ENCODE measurements at regions not wholly inside any gene's neighbourhood (a gene's known extent, or its start where the extent isn't known, plus 50 kb on each side); places are given as distances from the start of the nearest gene placed in this dataset.

GRCh38 chr3:3745693-3746092 lies 53.5 kb upstream of the LRRN1 start:
- DNase-seq (ENCODE audit: low read depth in 4 of 4, low spot score in 3 of 4) = no peak

DNA sequence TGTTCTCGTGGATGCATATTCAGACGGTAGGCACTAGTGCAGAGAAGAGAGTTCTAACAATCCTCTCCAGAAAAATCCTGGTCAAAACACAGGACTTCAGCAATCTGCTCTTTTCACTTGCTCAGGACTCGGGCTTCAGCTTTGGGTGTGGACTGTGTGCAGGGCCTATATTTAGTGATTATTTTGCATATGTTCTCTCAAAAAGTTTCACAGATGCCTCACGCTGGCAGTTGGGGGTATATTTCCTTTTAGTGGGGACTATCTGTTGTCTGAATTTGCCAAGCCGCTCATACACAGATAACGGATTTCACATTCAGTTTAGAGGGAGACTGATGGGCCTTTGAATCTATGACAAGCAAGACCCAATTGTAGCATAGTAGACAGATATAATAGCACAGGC lies 54.4 kb upstream of the LRRN1 start:
- DNase-seq (ENCODE audit: low read depth in 4 of 4, low spot score in 3 of 4) = no peak

- no peak for DNase-seq (ENCODE audit: low read depth in 4 of 4, low spot score in 3 of 4)
Measured at GRCh38 chr3:3743754-3744153, 55.5 kb upstream of the LRRN1 start.

DNA sequence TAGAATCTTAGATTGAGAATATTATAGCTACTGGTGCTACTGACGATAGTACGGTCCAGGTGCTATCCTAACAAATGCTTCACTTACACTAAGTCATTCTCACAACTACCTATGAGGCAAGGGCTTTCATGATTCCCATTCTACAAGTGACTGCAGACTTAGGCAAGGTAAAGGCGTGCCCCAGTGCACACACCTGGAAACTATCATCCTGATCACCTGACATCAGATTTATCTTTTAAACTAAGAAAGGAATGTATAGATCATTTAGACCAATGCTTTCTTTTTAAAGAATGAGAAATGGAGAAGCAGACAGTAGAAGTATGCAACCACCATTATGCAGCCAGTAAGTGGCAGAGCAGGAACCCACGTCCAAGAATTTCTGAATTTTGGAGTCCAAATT lies 59.2 kb upstream of the LRRN1 start:
- no peak for DNase-seq (ENCODE audit: low read depth in 4 of 4, low spot score in 3 of 4)

- DNase-seq (ENCODE audit: low read depth in 4 of 4, low spot score in 3 of 4) = peak in 1 of 4 donors; percentile 25
Measured at GRCh38 chr3:3739330-3740060, 59.7 kb upstream of the LRRN1 start.

DNA sequence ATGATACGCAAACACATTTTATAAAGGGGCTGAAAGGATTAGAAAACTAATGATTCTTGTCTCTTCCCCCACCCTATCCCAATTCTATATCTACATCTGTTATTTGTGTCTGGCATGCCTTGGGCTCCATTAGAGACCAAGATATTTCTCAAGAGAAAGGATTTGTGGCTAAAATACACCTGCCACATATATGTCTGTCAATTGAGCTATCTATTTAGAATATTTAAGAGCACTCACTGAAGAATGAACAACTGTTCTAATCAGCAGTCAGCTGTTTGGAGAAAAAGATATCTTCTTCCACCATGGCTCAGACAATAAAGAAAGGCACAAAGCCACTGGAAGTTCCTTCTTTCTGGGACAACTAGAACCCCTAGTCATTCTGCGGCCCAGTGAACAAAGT lies 61.7 kb upstream of the LRRN1 start:
- DNase-seq (ENCODE audit: low read depth in 4 of 4, low spot score in 3 of 4) = no peak

GRCh38 chr3:3735919-3736318 lies 63.3 kb upstream of the LRRN1 start:
- DNase-seq (ENCODE audit: low read depth in 4 of 4, low spot score in 3 of 4) = no peak

DNA sequence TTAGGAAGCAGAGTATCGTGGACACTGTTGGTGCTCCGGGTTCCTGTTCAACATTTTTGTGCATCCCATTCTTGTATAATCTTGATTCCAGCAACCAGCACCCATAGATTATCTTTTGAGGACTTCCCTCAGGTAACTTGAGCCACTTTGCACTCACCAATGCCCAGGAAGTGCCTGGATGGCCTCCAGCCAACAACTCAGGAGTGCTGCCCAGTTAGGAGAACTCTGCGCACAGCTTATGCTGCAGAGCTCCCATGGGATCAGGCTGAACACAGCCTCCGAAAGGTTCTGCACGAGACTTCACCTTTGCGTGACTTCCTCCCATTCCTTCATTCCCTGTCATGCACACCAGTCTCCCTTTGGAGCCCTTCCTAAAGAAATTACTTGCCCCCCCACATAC lies 64.3 kb upstream of the LRRN1 start:
- DNase-seq (ENCODE audit: low read depth in 4 of 4, low spot score in 3 of 4) = no peak

- no peak for DNase-seq (ENCODE audit: low read depth in 4 of 4, low spot score in 3 of 4)
Measured at GRCh38 chr3:3729261-3729660, 70.0 kb upstream of the LRRN1 start.

- DNase-seq (ENCODE audit: low read depth in 4 of 4, low spot score in 3 of 4) = no peak
Measured at GRCh38 chr3:3726549-3726948, 72.7 kb upstream of the LRRN1 start.

GRCh38 chr3:3714572-3714971 lies 84.7 kb upstream of the LRRN1 start:
- no peak for DNase-seq (ENCODE audit: low read depth in 4 of 4, low spot score in 3 of 4)

DNA sequence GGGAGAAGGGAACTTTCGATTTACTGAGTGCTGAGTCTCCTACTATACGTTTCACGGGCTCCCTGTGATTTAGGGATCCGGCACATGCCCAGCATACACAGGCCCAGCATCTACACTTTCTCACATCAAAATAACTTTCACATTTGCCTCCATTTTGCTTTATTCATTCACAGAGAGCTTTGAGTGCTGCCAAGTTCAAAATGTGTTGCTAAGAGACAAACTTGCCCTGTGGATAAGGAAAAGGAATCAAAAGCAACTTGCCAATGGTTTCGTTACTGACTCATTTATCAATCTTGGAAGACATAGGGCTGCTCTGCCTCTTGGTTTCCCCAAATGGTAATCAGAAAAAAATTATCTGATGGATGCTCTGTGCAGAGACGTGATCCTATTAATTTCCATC lies 86.3 kb upstream of the LRRN1 start:
- DNase-seq (ENCODE audit: low read depth in 4 of 4, low spot score in 3 of 4) = no peak

GRCh38 chr3:3708769-3709115 lies 90.5 kb upstream of the LRRN1 start:
- DNase-seq (ENCODE audit: low read depth in 4 of 4, low spot score in 3 of 4) = no peak

- no peak for DNase-seq (ENCODE audit: low read depth in 4 of 4, low spot score in 3 of 4)
Measured at GRCh38 chr3:3707858-3708768, 91.1 kb upstream of the LRRN1 start.

DNA sequence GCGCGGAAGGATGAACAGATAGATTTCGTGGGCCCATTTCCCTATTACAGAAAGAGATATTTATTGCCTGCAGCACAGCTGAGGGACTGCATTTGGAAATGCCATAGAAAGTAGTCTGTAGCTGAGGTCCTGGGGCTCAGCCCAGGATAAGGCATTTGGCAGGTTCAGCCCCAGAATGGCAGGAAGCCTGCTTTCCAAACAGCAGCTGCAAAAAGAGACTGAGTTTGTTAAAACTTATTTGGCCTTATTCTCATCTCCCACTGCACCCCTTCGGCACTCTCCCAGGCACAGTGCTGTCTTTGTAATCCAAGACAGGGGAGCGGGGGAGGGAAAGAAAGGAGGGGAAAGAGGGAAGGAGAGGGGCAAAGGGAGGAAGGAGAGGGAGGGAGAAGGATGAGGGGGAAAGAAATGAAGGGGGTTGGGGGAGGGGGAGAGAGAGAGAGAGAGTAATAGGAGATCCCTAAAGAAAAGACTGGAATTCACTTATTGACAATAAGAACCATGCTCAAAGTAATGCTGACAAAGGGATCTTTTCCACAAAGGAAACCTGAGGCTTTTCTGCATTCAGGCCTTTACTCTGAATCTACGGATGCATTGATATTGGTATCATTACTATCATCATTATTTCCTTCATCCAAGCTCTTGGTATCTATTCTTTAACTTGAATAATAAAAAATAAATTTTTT lies 94.0 kb upstream of the LRRN1 start:
- no peak for DNase-seq (ENCODE audit: low read depth in 4 of 4, low spot score in 3 of 4)

GRCh38 chr3:3701949-3702348 lies 97.3 kb upstream of the LRRN1 start:
- no peak for DNase-seq (ENCODE audit: low read depth in 4 of 4, low spot score in 3 of 4)

- no peak for DNase-seq (ENCODE audit: low read depth in 4 of 4, low spot score in 3 of 4)
Measured at GRCh38 chr3:3699816-3700633, 99.2 kb upstream of the LRRN1 start.

- DNase-seq (ENCODE audit: low read depth in 4 of 4, low spot score in 3 of 4) = no peak
Measured at GRCh38 chr3:3699407-3699806, 99.8 kb upstream of the LRRN1 start.

DNA sequence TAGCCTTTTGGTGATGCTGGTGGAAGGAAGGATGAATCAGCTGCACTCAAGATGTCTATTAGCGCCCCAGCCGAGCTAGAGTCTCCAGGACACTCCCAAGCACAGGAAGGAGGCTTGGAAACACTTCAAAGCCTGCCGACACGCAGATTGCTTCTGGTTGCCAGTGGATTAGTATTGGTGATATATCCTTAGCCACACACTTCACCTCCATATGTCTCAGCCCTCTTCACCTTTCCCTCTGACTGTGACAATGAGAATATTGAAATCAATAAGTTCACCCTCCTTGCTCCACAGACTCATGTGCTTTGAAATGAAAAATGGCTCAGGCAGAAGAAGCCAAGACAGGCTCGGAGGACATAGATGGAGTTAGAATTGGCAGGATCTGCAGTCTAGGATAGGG lies 102.9 kb upstream of the LRRN1 start:
- no peak for DNase-seq (ENCODE audit: low read depth in 4 of 4, low spot score in 3 of 4)

- DNase-seq (ENCODE audit: low read depth in 4 of 4, low spot score in 3 of 4) = no peak
Measured at GRCh38 chr3:3693593-3693992, 105.6 kb upstream of the LRRN1 start.

All from left renal pelvis (tissue), 4 donors.